ENCODE measurements at regions not wholly inside any gene's neighbourhood (a gene's known extent, or its start where the extent isn't known, plus 50 kb on each side); places are given as distances from the start of the nearest gene placed in this dataset.

- no peaks in the 10 kb centered on the region for H3K36me3 ChIP-seq (ENCODE audit: low read depth, low read length)
- TF ChIP-seq EZH2 (IDR thresholded peaks at IDR 0.05; ENCODE audit: low read length, unreplicated experiment): no peak
- TF ChIP-seq CTCF (conservative IDR thresholded peaks at IDR 0.05; ENCODE audit: low read depth, low read length): no peak
- no peak for TF ChIP-seq EZH2phosphoT487 (IDR thresholded peaks at IDR 0.05; ENCODE audit: borderline replicate concordance, low read length)
- ChIA-PET CTCF (no interaction called here), POLR2A (ENCODE audit: unreplicated experiment) (no interaction called here)
- H3K9me2 ChIP-seq (replicated peaks; ENCODE audit: low read length): no peaks in the 10 kb centered on the region
- H4K20me1 ChIP-seq (ENCODE audit: low read length): no peaks in the 10 kb centered on the region
- no peak overlapping the region for H3K9ac ChIP-seq (ENCODE audit: low read length)
- no peak for DNase-seq
- no peaks in the 10 kb centered on the region for H3K4me1 ChIP-seq (ENCODE audit: insufficient read depth, low read length)
- no peak overlapping the region for H2AFZ ChIP-seq (ENCODE audit: low read length)
- H3K27me3 ChIP-seq (ENCODE audit: low read length): no peaks in the 10 kb centered on the region
- H3K9me3 ChIP-seq (ENCODE audit: low read length): 0 out of 2 replicates have a peak, but pooled peaks cover 7% of the 10 kb centered on the region
- intact Hi-C loops (cut with micrococcal nuclease): no loop called here
- H3K4me2 ChIP-seq (ENCODE audit: low read length): no peak overlapping the region
- no TSS peak for BruUV-seq (replicated peaks)
- no peak overlapping the region for H3K27ac ChIP-seq (ENCODE audit: low read length)
- no peaks in the 10 kb centered on the region for H3K79me2 ChIP-seq (ENCODE audit: low read length)
- ATAC-seq: no peak
- no peaks in the 10 kb centered on the region for H3F3A ChIP-seq (ENCODE audit: low read length, unreplicated experiment)
- H3K4me3 ChIP-seq (ENCODE audit: low read length): no peak overlapping the region
Observed at GRCh38 chr20:40542065-40542464, 147.0 kb downstream of the MAFB start.

GRCh38 chr20:40540166-40540565, 148.9 kb downstream of the MAFB start:
- no peaks in the 10 kb centered on the region for H3K9me2 ChIP-seq (replicated peaks; ENCODE audit: low read length)
- no peak for TF ChIP-seq EZH2phosphoT487 (IDR thresholded peaks at IDR 0.05; ENCODE audit: borderline replicate concordance, low read length)
- TF ChIP-seq EZH2 (IDR thresholded peaks at IDR 0.05; ENCODE audit: low read length, unreplicated experiment): no peak
- TF ChIP-seq CTCF (conservative IDR thresholded peaks at IDR 0.05; ENCODE audit: low read depth, low read length): no peak
- H3K36me3 ChIP-seq (ENCODE audit: low read depth, low read length): no peaks in the 10 kb centered on the region
- no peaks in the 10 kb centered on the region for H3K4me1 ChIP-seq (ENCODE audit: insufficient read depth, low read length)
- 0 out of 2 replicates have a peak, but pooled peaks cover 7% of the 10 kb centered on the region for H3K9me3 ChIP-seq (ENCODE audit: low read length)
- H3K27ac ChIP-seq (ENCODE audit: low read length): no peak overlapping the region
- H3K27me3 ChIP-seq (ENCODE audit: low read length): no peaks in the 10 kb centered on the region
- H3K4me3 ChIP-seq (ENCODE audit: low read length): no peak overlapping the region
- no TSS peak for BruUV-seq (replicated peaks)
- H3F3A ChIP-seq (ENCODE audit: low read length, unreplicated experiment): no peaks in the 10 kb centered on the region
- CTCF ChIA-PET: no interaction called here
- DNase-seq (no peak), ATAC-seq (no peak)
- H3K79me2 ChIP-seq (ENCODE audit: low read length): no peaks in the 10 kb centered on the region
- POLR2A ChIA-PET (ENCODE audit: unreplicated experiment): no interaction called here
- no peak overlapping the region for H2AFZ ChIP-seq (ENCODE audit: low read length)
- no peaks in the 10 kb centered on the region for H4K20me1 ChIP-seq (ENCODE audit: low read length)
- no peak overlapping the region for H3K4me2 ChIP-seq (ENCODE audit: low read length)
- intact Hi-C loops (cut with micrococcal nuclease): no loop called here
- no peak overlapping the region for H3K9ac ChIP-seq (ENCODE audit: low read length)

GRCh38 chr20:40538131-40538530, 150.9 kb downstream of the MAFB start:
- intact Hi-C loops (cut with micrococcal nuclease): no loop called here
- no peaks in the 10 kb centered on the region for H3K9me2 ChIP-seq (replicated peaks; ENCODE audit: low read length)
- H4K20me1 ChIP-seq (ENCODE audit: low read length): no peaks in the 10 kb centered on the region
- DNase-seq: no peak
- H3K36me3 ChIP-seq (ENCODE audit: low read depth, low read length): no peaks in the 10 kb centered on the region
- no peak overlapping the region for H2AFZ ChIP-seq (ENCODE audit: low read length)
- no peak for TF ChIP-seq CTCF (conservative IDR thresholded peaks at IDR 0.05; ENCODE audit: low read depth, low read length)
- no peak for TF ChIP-seq EZH2 (IDR thresholded peaks at IDR 0.05; ENCODE audit: low read length, unreplicated experiment)
- TF ChIP-seq EZH2phosphoT487 (IDR thresholded peaks at IDR 0.05; ENCODE audit: borderline replicate concordance, low read length): no peak
- CTCF ChIA-PET: no interaction called here
- no peak overlapping the region for H3K4me2 ChIP-seq (ENCODE audit: low read length)
- no peak overlapping the region for H3K9ac ChIP-seq (ENCODE audit: low read length)
- no peak overlapping the region for H3K27ac ChIP-seq (ENCODE audit: low read length)
- 0 out of 2 replicates have a peak, but pooled peaks cover 7% of the 10 kb centered on the region for H3K9me3 ChIP-seq (ENCODE audit: low read length)
- no peaks in the 10 kb centered on the region for H3F3A ChIP-seq (ENCODE audit: low read length, unreplicated experiment)
- no peaks in the 10 kb centered on the region for H3K4me1 ChIP-seq (ENCODE audit: insufficient read depth, low read length)
- POLR2A ChIA-PET (ENCODE audit: unreplicated experiment): no interaction called here
- no peak overlapping the region for H3K4me3 ChIP-seq (ENCODE audit: low read length)
- no peaks in the 10 kb centered on the region for H3K27me3 ChIP-seq (ENCODE audit: low read length)
- no TSS peak for BruUV-seq (replicated peaks)
- no peaks in the 10 kb centered on the region for H3K79me2 ChIP-seq (ENCODE audit: low read length)
- no peak for ATAC-seq
